ENCODE measurements at regions not wholly inside any gene's neighbourhood (a gene's known extent, or its start where the extent isn't known, plus 50 kb on each side); places are given as distances from the start of the nearest gene placed in this dataset.

DNA sequence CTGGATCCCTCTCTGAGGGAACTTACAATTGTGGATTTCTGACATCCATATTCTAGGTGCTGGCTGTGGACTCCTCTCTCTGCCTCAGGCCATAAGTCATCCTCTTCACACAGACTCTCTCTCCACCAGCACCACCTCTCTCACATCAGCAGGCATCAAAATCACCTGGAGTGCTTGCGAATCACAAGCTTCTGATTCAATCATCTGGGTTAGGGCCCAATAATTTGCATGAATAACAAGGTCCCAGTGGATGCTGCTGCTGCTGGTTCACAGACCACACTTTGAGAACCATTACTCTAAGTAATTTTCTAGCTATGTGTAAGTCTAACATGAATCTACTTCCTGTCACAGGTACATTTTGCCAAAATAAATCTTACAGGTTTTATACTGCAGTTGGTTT, 214.9 kb downstream of the DSEL start:
- TF ChIP-seq, protein P1, sequence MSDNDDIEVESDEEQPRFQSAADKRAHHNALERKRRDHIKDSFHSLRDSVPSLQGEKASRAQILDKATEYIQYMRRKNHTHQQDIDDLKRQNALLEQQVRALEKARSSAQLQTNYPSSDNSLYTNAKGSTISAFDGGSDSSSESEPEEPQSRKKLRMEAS (IDR thresholded peaks at IDR 0.05): no peak
- TF ChIP-seq CEBPB (IDR thresholded peaks at IDR 0.05): no peak
